ENCODE measurements at regions not wholly inside any gene's neighbourhood (a gene's known extent, or its start where the extent isn't known, plus 50 kb on each side); places are given as distances from the start of the nearest gene placed in this dataset.

DNA sequence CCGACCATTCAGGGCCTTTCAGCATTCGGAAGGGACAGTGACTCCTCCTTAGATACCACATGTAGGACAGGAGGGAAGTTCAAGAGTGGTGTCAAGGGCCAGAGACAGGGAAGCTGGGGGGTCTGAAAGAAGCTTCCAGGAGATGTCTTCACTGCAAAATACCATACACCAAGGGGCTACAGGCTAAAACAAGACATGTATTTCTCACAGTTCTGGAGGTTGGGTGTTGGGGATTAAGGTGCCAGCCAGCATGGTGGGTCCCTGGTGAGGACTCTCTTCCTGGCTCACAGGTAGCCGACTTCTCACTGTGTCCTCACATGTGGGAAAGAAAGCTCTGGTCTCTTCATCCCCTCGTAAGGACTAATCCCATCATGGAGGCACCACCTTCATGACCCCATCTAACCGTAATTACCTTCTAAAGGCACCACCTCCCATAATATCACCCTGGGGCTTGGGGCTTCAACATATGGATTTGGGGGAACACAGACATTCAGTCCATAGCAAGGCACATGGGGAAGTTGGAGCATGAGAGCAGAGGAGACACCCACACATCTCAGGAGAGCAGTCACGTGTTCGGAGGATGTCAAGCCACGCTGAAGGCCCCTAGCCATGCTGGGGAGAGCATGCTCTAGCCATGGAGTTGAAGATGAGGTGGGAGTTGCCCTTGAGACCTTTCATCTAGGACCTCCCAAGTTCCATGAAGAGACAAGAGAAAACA is 73.9 kb upstream of the GDF10 start:
- Mint-ChIP-seq H3K36me3 (ENCODE audit: low read depth) (no peaks in the 10 kb centered on the region), H3K4me1 (ENCODE audit: low read depth) (no peaks in the 10 kb centered on the region), H3K27me3 (peaks cover 14% of the 10 kb centered on the region), H3K9me3 (peaks cover 7% of the 10 kb centered on the region), H3K4me3 (no peak overlapping the region), H3K27ac (no peak overlapping the region)
- intact Hi-C loops (cut with micrococcal nuclease), result no loop called here

DNA sequence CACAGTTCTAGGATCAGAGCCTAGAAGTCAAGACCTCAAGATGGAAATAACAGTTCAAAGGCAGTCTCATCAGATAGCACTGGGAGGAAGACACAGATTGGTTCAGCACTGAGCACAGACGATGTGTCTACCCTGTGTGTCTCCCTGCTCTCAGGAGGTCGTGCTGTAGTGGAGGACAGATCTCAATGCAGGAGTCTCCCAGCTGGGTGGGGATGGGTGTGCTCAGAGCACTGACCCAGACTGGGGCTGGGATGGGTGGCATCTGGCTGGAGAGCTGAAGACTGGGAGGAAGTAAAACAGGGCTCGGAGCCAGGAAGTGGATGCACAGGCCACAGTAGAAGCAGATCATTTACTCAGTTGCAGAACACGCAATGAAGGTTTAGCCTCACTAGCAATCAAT is 69.5 kb upstream of the GDF10 start:
- Mint-ChIP-seq H3K9me3 (peaks cover 7% of the 10 kb centered on the region), H3K4me1 (ENCODE audit: low read depth) (no peaks in the 10 kb centered on the region), H3K27me3 (peaks cover 11% of the 10 kb centered on the region), H3K36me3 (ENCODE audit: low read depth) (no peaks in the 10 kb centered on the region), H3K4me3 (no peak overlapping the region), H3K27ac (no peak overlapping the region)
- intact Hi-C loops (cut with micrococcal nuclease), result no loop called here

DNA sequence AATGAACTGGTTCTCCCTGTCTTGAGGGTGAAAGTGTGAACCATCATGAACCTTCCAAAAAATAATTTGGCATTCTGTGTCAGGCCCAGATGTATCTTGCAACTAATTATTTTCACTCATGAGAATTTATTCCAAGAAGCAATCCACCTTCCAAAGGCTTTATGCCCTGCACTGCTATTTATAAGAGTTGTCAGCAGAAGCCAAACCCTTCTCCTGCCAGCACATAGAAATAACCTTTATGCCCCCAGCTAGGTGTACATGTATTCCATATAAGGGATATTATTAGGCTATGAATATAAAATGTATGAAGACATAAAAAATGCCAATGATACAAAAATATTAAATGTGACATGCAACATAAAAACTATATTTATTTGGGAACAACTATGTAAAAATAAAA is 69.0 kb upstream of the GDF10 start:
- H3K4me1 Mint-ChIP-seq (ENCODE audit: low read depth), result no peaks in the 10 kb centered on the region
- peaks cover 8% of the 10 kb centered on the region for H3K27me3 Mint-ChIP-seq
- no peak overlapping the region for H3K4me3 Mint-ChIP-seq
- H3K36me3 Mint-ChIP-seq (ENCODE audit: low read depth), result no peaks in the 10 kb centered on the region
- intact Hi-C loops (cut with micrococcal nuclease), result no loop called here
- no peak overlapping the region for H3K27ac Mint-ChIP-seq
- H3K9me3 Mint-ChIP-seq, result peaks cover 9% of the 10 kb centered on the region

DNA sequence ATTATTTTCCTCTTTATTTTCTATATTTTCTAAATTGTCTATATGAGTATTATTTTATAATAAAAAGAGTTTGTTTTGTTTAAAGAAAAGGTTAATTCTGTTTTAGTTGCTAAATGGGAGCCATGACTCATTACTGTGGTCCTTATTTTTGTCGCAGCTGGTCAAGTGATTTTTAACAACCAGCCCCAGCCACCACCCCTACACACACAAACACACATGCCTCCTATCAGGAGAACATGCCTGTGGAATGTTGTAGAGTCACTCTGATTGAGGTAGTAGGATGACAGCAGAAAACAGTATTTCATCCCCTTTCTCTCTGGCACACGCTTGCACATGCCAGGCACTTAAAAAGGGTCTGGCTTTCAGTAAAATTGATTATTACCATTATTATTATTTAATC is 68.6 kb upstream of the GDF10 start:
- no peak overlapping the region for H3K4me3 Mint-ChIP-seq
- H3K4me1 Mint-ChIP-seq (ENCODE audit: low read depth), result no peaks in the 10 kb centered on the region
- peaks cover 14% of the 10 kb centered on the region for H3K9me3 Mint-ChIP-seq
- H3K27ac Mint-ChIP-seq, result no peak overlapping the region
- intact Hi-C loops (cut with micrococcal nuclease), result no loop called here
- H3K36me3 Mint-ChIP-seq (ENCODE audit: low read depth), result no peaks in the 10 kb centered on the region
- H3K27me3 Mint-ChIP-seq, result peaks cover 7% of the 10 kb centered on the region

DNA sequence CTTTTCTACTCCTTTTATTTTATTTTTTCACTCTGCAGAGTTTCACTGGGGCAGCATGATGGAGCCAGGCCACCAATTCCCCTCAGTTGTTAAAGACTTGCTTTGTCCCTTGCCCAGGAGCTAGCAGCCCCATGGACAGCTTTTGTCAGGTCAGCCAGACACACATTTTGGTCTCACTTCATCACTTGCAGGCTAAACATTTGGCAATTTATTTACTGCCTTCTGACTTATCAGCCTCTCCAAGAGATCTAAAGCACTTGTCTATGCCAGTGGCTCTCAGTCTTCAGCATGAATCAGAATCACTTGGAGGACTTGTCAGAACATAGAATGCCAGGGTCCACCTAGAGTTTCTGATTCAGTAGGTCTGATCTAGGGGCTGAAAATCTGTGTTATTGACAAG is 66.4 kb upstream of the GDF10 start:
- no peaks in the 10 kb centered on the region for H3K36me3 Mint-ChIP-seq (ENCODE audit: low read depth)
- no peak overlapping the region for H3K27ac Mint-ChIP-seq
- intact Hi-C loops (cut with micrococcal nuclease), result no loop called here
- no peak overlapping the region for H3K4me3 Mint-ChIP-seq
- peaks cover 7% of the 10 kb centered on the region for H3K27me3 Mint-ChIP-seq
- no peaks in the 10 kb centered on the region for H3K4me1 Mint-ChIP-seq (ENCODE audit: low read depth)
- H3K9me3 Mint-ChIP-seq, result peaks cover 19% of the 10 kb centered on the region

DNA sequence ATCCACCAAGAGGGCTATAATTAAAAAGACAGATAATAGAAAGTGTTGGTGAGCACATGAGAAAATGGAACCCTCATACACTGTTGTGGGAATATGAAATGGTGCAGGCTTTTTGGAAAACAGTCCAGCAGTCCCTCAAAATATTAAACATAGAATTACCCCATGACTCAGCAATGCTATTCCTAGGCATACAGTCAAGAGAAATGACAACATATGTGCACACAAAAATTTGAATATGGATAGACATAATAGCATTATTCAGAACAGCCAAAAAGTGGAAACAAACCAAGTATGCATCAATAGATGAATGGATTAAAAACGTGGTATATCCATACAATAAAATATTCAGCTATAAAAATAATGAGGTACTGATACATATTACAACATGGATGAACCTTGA is 64.5 kb upstream of the GDF10 start:
- Mint-ChIP-seq H3K36me3 (ENCODE audit: low read depth) (no peaks in the 10 kb centered on the region), H3K27me3 (peaks cover 16% of the 10 kb centered on the region), H3K4me1 (ENCODE audit: low read depth) (no peaks in the 10 kb centered on the region), H3K9me3 (peaks cover 13% of the 10 kb centered on the region), H3K4me3 (no peak overlapping the region), H3K27ac (no peak overlapping the region)
- intact Hi-C loops (cut with micrococcal nuclease), result no loop called here

DNA sequence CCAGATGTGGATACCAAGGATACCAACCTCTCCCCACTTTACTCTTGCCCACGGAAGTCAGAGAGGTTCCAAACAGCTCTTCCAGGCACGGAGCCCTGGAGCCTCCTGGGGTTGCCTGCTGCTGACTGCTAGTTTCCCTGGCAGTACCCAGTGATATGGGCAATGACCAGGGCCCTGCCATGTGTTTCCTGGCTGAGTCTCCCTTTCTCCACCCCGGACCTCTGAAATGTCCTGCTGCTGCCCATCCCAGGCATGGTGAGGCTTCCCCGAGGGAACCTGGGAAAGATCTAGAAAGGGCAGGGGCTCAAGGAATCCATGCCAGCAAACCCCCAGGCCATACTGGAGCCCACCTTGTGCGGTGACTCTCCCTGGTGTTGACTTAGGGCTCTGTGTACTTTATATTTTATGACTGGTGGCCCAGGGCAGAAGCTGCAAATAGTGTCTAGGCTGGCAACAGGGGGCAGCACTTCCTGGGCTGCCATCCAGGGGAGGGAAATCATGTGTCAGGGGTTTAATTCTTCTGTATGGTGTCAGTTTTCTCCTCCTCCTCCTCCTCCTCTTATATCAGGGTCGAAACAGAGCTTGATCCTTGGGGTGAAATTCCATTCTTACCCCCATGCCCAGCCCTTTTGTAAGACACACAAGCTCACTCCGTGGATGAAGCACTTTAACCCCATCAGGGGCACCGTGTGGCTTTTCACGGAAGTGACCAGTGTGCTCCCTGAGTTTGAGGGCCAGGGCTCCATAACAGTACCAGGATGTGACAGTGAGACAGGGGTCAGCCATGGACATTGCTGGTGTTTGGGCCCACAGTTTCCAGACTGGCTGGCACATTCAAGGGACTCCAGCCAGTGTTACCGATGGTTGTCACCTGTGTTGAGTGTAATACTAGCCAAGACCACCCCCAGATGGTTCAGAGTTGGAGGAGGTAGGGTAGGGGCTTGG is 62.4 kb upstream of the GDF10 start:
- Mint-ChIP-seq H3K36me3 (ENCODE audit: low read depth) (no peaks in the 10 kb centered on the region), H3K9me3 (peaks cover 13% of the 10 kb centered on the region), H3K27ac (no peak overlapping the region), H3K4me1 (ENCODE audit: low read depth) (no peaks in the 10 kb centered on the region), H3K27me3 (peaks cover 20% of the 10 kb centered on the region), H3K4me3 (no peak overlapping the region)
- intact Hi-C loops (cut with micrococcal nuclease), result no loop called here

DNA sequence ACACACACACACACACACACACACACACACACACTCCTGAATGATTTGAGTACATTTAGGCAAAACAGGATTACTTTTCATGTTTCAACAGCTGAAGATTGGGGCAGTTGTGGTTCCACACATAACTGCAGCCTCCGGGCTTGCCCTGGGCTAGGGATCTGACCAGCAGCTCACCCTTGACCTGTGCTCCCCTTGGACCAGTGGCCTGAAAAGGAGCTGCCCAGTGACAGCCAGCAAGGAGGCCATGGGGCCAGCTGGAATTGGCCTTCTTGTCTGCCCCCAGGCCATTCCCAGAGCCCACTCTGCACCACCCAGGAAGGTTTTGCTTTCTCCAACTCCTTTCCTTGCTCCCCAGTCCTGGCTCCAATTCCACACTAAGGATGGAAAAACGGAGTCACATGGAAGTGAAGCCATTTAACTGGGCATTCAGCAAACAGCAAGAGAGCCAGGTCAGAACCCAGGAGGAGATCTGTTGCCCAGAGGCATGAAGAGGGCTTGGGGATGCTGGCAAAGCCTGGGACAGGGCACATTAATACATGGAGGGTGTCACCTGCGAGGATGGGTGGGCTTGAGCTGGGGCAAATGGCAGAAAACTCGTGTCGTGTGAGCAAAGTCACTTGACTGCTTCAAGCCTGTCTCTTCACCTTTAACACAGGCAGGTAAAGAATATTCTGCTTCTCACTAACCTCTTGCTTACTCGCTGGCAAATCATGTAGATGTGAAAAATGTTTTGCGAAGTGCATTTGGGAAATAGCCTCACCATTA is 61.5 kb upstream of the GDF10 start:
- intact Hi-C loops (cut with micrococcal nuclease), result no loop called here
- H3K4me3 Mint-ChIP-seq, result no peak overlapping the region
- no peaks in the 10 kb centered on the region for H3K36me3 Mint-ChIP-seq (ENCODE audit: low read depth)
- no peaks in the 10 kb centered on the region for H3K4me1 Mint-ChIP-seq (ENCODE audit: low read depth)
- peaks cover 13% of the 10 kb centered on the region for H3K9me3 Mint-ChIP-seq
- peaks cover 20% of the 10 kb centered on the region for H3K27me3 Mint-ChIP-seq
- no peak overlapping the region for H3K27ac Mint-ChIP-seq

DNA sequence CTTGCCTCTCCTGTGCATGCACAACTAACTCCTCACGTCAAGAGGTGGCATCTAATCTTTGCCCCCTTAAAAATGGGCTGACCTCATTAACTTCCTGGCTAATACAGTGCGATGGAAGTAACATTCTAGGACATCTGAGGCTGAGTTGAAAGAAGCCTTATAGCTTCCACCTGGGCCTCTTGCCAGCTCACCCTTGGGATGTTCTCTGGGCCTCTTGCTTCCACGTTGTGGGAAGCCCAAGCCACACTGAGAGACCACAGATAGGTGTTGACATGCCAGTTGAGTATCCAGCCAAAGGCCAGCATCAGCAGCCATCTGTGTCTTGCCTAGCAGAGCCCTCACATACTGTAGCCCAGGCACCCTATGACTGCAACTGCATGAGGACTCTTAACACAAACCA is 60.8 kb upstream of the GDF10 start:
- H3K27me3 Mint-ChIP-seq, result peaks cover 20% of the 10 kb centered on the region
- H3K9me3 Mint-ChIP-seq, result peaks cover 13% of the 10 kb centered on the region
- no peak overlapping the region for H3K4me3 Mint-ChIP-seq
- intact Hi-C loops (cut with micrococcal nuclease), result no loop called here
- no peak overlapping the region for H3K27ac Mint-ChIP-seq
- H3K4me1 Mint-ChIP-seq (ENCODE audit: low read depth), result no peaks in the 10 kb centered on the region
- H3K36me3 Mint-ChIP-seq (ENCODE audit: low read depth), result no peaks in the 10 kb centered on the region

DNA sequence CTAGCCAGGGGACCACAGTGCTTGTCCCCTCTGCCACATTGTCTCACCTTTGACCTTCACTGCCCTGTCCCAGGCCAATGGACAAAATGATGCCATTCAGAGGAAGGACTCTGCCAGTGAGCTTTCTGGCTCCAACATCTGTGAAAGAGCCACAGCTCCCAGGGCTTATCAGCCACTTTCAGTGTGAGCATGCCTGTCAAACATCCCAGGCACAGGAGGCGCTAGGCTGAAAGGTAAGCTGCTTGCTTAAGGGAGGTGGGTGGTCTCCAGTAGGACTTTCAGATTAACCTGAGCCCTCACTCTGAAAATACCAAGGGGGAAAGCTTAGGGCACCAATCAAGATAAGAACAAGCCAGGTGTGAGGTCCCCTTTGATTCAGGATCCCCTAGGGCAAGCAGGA is 59.8 kb upstream of the GDF10 start:
- intact Hi-C loops (cut with micrococcal nuclease), result no loop called here

DNA sequence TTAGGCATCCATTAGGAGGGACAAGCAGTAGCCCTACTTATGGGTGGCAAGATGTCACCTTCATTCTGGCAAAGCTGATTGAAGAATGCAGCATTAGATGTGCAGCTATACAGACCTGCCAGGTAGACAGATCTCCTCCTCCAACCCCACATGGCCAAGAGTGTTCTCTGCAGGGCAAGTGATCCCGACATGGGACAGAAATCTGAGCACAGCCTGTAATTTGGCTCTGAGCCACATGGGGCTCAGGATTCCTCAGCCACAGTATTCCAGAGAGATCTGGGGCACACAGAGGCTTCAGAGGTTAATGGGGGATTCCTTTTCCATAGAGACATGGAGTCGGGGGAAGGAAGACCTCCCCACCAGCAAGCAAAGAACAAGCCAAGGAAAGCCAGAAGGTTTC is 58.7 kb upstream of the GDF10 start:
- Mint-ChIP-seq H3K36me3 (ENCODE audit: low read depth) (no peaks in the 10 kb centered on the region), H3K27me3 (peaks cover 22% of the 10 kb centered on the region), H3K27ac (no peak overlapping the region), H3K9me3 (peaks cover 8% of the 10 kb centered on the region), H3K4me3 (no peak overlapping the region), H3K4me1 (ENCODE audit: low read depth) (no peaks in the 10 kb centered on the region)
- intact Hi-C loops (cut with micrococcal nuclease), result no loop called here

More for the DNA sequence above, 59.8 kb upstream of the GDF10 start:
- H3K9me3 Mint-ChIP-seq, result peaks cover 13% of the 10 kb centered on the region
- peaks cover 20% of the 10 kb centered on the region for H3K27me3 Mint-ChIP-seq
- no peak overlapping the region for H3K27ac Mint-ChIP-seq
- H3K4me1 Mint-ChIP-seq (ENCODE audit: low read depth), result no peaks in the 10 kb centered on the region
- no peaks in the 10 kb centered on the region for H3K36me3 Mint-ChIP-seq (ENCODE audit: low read depth)
- H3K4me3 Mint-ChIP-seq, result no peak overlapping the region

DNA sequence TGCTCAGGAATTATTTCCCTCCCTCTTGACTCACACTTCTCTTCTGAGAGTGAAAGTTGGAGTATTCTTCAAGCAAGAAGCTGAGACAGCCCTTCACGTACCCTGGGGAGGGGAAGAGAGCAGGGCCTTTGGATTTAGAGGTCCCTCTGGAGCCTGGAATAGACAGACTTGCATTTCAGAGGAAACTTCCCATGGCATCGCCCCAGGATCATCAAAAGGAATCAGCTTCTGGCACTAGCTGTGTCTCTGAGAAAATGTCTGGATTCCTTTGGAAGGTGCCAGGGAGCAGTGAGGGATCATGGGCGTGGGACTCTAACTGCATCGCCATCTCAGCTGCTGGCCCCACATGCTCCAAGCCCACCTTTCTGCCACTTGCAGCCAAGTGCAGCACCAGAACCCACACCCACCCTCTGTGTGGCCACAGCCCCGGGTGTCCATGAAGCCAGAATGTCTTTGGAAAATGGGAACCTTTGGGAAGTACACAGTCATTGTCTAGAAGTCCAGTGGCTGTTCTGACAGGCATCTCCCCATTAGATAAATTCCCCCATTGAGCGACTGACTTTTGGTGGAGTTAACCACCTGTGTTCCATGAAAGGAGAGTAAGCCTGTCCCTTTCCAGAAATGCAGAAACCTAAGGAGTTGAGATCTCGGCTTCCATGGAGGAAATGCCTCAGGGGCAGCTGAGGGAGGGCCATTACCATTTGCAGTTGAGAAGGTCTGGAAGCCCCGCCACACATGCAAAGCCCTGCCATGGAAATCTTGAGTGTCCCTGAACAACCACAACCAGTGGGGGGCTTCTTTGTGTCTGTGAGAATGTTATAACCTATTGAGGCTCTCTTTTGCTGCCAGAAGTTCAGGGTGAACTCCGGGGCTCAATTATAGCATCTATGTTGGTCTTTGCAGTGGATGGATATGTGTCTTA is 57.8 kb upstream of the GDF10 start:
- Mint-ChIP-seq H3K4me1 (ENCODE audit: low read depth) (no peaks in the 10 kb centered on the region), H3K4me3 (no peak overlapping the region), H3K9me3 (no peaks in the 10 kb centered on the region), H3K36me3 (ENCODE audit: low read depth) (no peaks in the 10 kb centered on the region), H3K27me3 (peaks cover 30% of the 10 kb centered on the region), H3K27ac (no peak overlapping the region)
- intact Hi-C loops (cut with micrococcal nuclease), result no loop called here

DNA sequence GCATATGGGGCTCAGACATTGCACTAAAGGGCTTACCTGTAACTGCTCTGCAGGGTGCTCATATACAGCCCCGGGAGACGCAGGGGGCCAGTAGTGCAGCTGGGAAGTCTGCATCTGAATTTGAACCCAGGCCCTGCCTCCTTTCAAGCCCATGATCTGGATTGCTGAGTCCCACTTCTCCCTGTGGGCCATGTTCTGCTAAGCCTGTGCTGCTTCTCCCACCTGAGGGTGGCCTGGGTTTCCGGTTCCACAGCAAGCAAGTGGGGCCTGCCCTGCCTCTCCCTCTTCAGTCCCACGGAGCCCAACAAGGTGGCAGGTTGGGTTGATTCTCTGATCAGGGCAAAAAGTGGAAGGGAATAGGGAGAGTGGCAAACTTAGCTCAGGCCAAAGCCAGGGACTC is 56.6 kb upstream of the GDF10 start:
- no peak overlapping the region for H3K4me3 Mint-ChIP-seq
- H3K36me3 Mint-ChIP-seq (ENCODE audit: low read depth), result no peaks in the 10 kb centered on the region
- peaks cover 38% of the 10 kb centered on the region for H3K27me3 Mint-ChIP-seq
- no peak overlapping the region for H3K27ac Mint-ChIP-seq
- no peaks in the 10 kb centered on the region for H3K4me1 Mint-ChIP-seq (ENCODE audit: low read depth)
- intact Hi-C loops (cut with micrococcal nuclease), result no loop called here
- no peaks in the 10 kb centered on the region for H3K9me3 Mint-ChIP-seq

Data from dendritic cell treated with granulocyte-macrophage colony-stimulating factor and Interleukin-4, amounts not matched to agents 40 ng/mL and 50 ng/mL, for 4 days (primary cell).